Liver (tissue), 8 donors: ENCODE measurements at regions not wholly inside any gene's neighbourhood (a gene's known extent, or its start where the extent isn't known, plus 50 kb on each side); places are given as distances from the start of the nearest gene placed in this dataset.

Source experiments
- DNase-seq: peaks from one replicate; pipeline ENCODE4 v3.0.0-alpha.2; 2017; ENCODE audit warnings: low spot score
- H3K27ac ChIP-seq, 2 donors: one replicate each; pipeline ENCODE4 v1.7.0; 2013; ENCODE audit warnings: inconsistent platforms in 2 of 2, low read length in 2 of 2, control low read depth in 1 of 2, low read depth in 1 of 2, mild to moderate bottlenecking in 1 of 2
- H3K27me3 ChIP-seq, 4 donors: one replicate each; pipeline versions ENCODE4 v1.6.1 to v1.7.0; 2013; ENCODE audit warnings: low read length in 3 of 4, inconsistent platforms in 1 of 4, mild to moderate bottlenecking in 1 of 4, moderate library complexity in 1 of 4; ENCODE audit not compliant: control insufficient read depth in 4 of 4, insufficient read depth in 4 of 4
- H3K36me3 ChIP-seq, 4 donors: one replicate each; pipeline versions ENCODE4 v1.6.1 to v1.7.0; 2013; ENCODE audit warnings: low read length in 3 of 4, mild to moderate bottlenecking in 3 of 4, low read depth in 1 of 4, moderate library complexity in 1 of 4; ENCODE audit not compliant: control insufficient read depth in 4 of 4, insufficient read depth in 3 of 4
- H3K4me1 ChIP-seq, 4 donors: one replicate each; pipeline versions ENCODE4 v1.6.1 to v1.7.0; 2013; ENCODE audit warnings: low read length in 3 of 4, mild to moderate bottlenecking in 3 of 4, moderate library complexity in 1 of 4; ENCODE audit not compliant: control insufficient read depth in 4 of 4, insufficient read depth in 4 of 4
- H3K4me3 ChIP-seq, 3 donors: one replicate each; pipeline versions ENCODE4 v1.6.1 to v1.7.0; 2013; ENCODE audit warnings: low read length in 3 of 3, control low read depth in 1 of 3, low read depth in 1 of 3, mild to moderate bottlenecking in 1 of 3
- H3K9ac ChIP-seq, 2 donors: one replicate each; pipeline ENCODE4 v1.7.0; 2013; ENCODE audit warnings: low read length in 2 of 2, mild to moderate bottlenecking in 2 of 2, moderate library complexity in 2 of 2, control low read depth in 1 of 2, low read depth in 1 of 2
- H3K9me3 ChIP-seq, 4 donors: one replicate each; pipeline versions ENCODE4 v1.6.1 to v1.7.0; 2013; ENCODE audit warnings: low read length in 3 of 4; ENCODE audit not compliant: control insufficient read depth in 4 of 4
- EGR1 ChIP-seq, 2 donors: IDR thresholded peaks; 2 replicates each; pipeline ENCODE4 v1.6.1; 2016 to 2018; ENCODE audit warnings: antibody characterized with exemption in 2 of 2, low read depth in 2 of 2
- FOXA1 ChIP-seq: IDR thresholded peaks from 2 replicates; pipeline ENCODE4 v1.6.1; 2016; ENCODE audit warnings: antibody characterized with exemption
- FOXA2 ChIP-seq: IDR thresholded peaks from 2 replicates; pipeline ENCODE4 v1.6.1; 2016; ENCODE audit warnings: antibody characterized with exemption
- GABPA ChIP-seq, 2 donors: IDR thresholded peaks in 1 of 2; conservative IDR thresholded peaks in 1 of 2; 2 replicates each; pipeline ENCODE4 v1.6.1; 2016; ENCODE audit warnings: antibody characterized with exemption in 2 of 2, mild to moderate bottlenecking in 1 of 2, moderate library complexity in 1 of 2
- HNF4A ChIP-seq, 2 donors: conservative IDR thresholded peaks; 2 replicates each; pipeline ENCODE4 v1.6.1; 2016; ENCODE audit warnings: antibody characterized with exemption in 2 of 2, mild to moderate bottlenecking in 2 of 2
- HNF4G ChIP-seq: IDR thresholded peaks from 2 replicates; pipeline ENCODE4 v1.6.1; 2016; ENCODE audit warnings: antibody characterized with exemption
- JUND ChIP-seq, 2 donors: IDR thresholded peaks; 2 replicates each; pipeline ENCODE4 v1.6.1; 2016; ENCODE audit warnings: antibody characterized with exemption in 2 of 2
- NR2F2 ChIP-seq: IDR thresholded peaks from 2 replicates; pipeline ENCODE4 v1.6.1; 2016; ENCODE audit warnings: antibody characterized with exemption
- RAD21 ChIP-seq, 2 donors: IDR thresholded peaks; 2 replicates each; pipeline ENCODE4 v1.6.1; 2016; ENCODE audit warnings: antibody characterized with exemption in 2 of 2, mild to moderate bottlenecking in 2 of 2
- RXRA ChIP-seq, 2 donors: IDR thresholded peaks; 2 replicates each; pipeline ENCODE4 v1.6.1; 2017 to 2018; ENCODE audit warnings: antibody characterized with exemption in 2 of 2, mild to moderate bottlenecking in 1 of 2
- SP1 ChIP-seq: IDR thresholded peaks from 2 replicates; pipeline ENCODE4 v1.6.1; 2018; ENCODE audit warnings: antibody characterized with exemption, mild to moderate bottlenecking
- TAF1 ChIP-seq: conservative IDR thresholded peaks from 2 replicates; pipeline ENCODE4 v1.6.1; 2016; ENCODE audit warnings: antibody characterized with exemption, mild to moderate bottlenecking
- YY1 ChIP-seq: IDR thresholded peaks from 2 replicates; pipeline ENCODE4 v1.6.1; 2016; ENCODE audit warnings: antibody characterized with exemption, mild to moderate bottlenecking
- WGBS: extraction: QIAGEN DNeasy Blood & Tissue Kit; methylation state at CpG from one replicate; pipeline ENCODE4 v1.1.7; 2013; 5-methylcytosine and 5-hydroxymethylcytosine counted together
- TF ChIP-seq, protein P1 (sequence below): fragments of 150-350 bp; IDR thresholded peaks from 2 replicates; pipeline ENCODE4 v1.5.1; 2017; ENCODE audit warnings: improper control_type of control experiment, low read depth, low read length; ENCODE audit not compliant: missing input control
- TF ChIP-seq, protein P2 (sequence below): IDR thresholded peaks from 2 replicates; pipeline ENCODE4 v1.6.1; 2016; ENCODE audit warnings: antibody characterized with exemption
- TF ChIP-seq, protein P3 (sequence below): IDR thresholded peaks from 2 replicates; pipeline ENCODE4 v1.6.1; 2016; ENCODE audit warnings: antibody characterized with exemption, mild to moderate bottlenecking
- TF ChIP-seq, protein P4 (sequence below): IDR thresholded peaks from 2 replicates; pipeline ENCODE4 v1.6.1; 2016; ENCODE audit warnings: antibody characterized with exemption
- TF ChIP-seq, protein P5 (sequence below): IDR thresholded peaks from 2 replicates; pipeline ENCODE4 v1.6.1; 2016; ENCODE audit warnings: antibody characterized with exemption
- donor health status: healthy.
- donor health status: healthy.
- donor health status: healthy.
- donor health status: healthy.
- donor health status: healthy.

DNA sequence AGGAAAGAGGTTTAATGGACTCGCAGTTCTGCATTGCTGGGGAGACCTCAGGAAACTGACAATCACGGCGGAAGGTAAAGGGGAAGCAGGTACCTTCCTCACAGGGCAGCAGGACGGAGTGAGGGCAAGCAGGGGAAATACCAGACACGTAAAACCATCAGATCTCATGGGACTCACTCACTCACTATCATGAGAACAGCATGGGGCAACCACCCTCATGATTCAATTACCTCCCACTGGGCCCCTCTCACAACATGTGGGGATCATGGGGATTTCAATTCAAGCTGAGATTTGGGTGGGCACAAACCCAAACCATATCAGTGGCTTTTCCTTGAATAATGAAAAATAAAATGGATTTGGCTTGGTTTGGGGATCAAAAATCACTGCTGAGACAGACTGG lies 380.5 kb downstream of the VRK1 start:
- no peak for TF ChIP-seq JUND (IDR thresholded peaks at IDR 0.05)
- no peak for TF ChIP-seq GABPA (IDR thresholded peaks at IDR 0.05 in 1 of 2, conservative IDR thresholded peaks at IDR 0.05 in 1 of 2)
- TF ChIP-seq, protein P1, sequence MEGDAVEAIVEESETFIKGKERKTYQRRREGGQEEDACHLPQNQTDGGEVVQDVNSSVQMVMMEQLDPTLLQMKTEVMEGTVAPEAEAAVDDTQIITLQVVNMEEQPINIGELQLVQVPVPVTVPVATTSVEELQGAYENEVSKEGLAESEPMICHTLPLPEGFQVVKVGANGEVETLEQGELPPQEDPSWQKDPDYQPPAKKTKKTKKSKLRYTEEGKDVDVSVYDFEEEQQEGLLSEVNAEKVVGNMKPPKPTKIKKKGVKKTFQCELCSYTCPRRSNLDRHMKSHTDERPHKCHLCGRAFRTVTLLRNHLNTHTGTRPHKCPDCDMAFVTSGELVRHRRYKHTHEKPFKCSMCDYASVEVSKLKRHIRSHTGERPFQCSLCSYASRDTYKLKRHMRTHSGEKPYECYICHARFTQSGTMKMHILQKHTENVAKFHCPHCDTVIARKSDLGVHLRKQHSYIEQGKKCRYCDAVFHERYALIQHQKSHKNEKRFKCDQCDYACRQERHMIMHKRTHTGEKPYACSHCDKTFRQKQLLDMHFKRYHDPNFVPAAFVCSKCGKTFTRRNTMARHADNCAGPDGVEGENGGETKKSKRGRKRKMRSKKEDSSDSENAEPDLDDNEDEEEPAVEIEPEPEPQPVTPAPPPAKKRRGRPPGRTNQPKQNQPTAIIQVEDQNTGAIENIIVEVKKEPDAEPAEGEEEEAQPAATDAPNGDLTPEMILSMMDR: no peak
- no peak for TF ChIP-seq TAF1
- TF ChIP-seq, protein P2, sequence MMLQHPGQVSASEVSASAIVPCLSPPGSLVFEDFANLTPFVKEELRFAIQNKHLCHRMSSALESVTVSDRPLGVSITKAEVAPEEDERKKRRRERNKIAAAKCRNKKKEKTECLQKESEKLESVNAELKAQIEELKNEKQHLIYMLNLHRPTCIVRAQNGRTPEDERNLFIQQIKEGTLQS: no peak
- no peak for TF ChIP-seq YY1
- TF ChIP-seq, protein P3, sequence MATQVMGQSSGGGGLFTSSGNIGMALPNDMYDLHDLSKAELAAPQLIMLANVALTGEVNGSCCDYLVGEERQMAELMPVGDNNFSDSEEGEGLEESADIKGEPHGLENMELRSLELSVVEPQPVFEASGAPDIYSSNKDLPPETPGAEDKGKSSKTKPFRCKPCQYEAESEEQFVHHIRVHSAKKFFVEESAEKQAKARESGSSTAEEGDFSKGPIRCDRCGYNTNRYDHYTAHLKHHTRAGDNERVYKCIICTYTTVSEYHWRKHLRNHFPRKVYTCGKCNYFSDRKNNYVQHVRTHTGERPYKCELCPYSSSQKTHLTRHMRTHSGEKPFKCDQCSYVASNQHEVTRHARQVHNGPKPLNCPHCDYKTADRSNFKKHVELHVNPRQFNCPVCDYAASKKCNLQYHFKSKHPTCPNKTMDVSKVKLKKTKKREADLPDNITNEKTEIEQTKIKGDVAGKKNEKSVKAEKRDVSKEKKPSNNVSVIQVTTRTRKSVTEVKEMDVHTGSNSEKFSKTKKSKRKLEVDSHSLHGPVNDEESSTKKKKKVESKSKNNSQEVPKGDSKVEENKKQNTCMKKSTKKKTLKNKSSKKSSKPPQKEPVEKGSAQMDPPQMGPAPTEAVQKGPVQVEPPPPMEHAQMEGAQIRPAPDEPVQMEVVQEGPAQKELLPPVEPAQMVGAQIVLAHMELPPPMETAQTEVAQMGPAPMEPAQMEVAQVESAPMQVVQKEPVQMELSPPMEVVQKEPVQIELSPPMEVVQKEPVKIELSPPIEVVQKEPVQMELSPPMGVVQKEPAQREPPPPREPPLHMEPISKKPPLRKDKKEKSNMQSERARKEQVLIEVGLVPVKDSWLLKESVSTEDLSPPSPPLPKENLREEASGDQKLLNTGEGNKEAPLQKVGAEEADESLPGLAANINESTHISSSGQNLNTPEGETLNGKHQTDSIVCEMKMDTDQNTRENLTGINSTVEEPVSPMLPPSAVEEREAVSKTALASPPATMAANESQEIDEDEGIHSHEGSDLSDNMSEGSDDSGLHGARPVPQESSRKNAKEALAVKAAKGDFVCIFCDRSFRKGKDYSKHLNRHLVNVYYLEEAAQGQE: no peak
- TF ChIP-seq FOXA1: no peak
- no peak for TF ChIP-seq HNF4G
- TF ChIP-seq, protein P4, sequence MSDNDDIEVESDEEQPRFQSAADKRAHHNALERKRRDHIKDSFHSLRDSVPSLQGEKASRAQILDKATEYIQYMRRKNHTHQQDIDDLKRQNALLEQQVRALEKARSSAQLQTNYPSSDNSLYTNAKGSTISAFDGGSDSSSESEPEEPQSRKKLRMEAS: no peak
- no peak for TF ChIP-seq HNF4A (conservative IDR thresholded peaks at IDR 0.05)
- TF ChIP-seq FOXA2: no peak
- TF ChIP-seq, protein P5, sequence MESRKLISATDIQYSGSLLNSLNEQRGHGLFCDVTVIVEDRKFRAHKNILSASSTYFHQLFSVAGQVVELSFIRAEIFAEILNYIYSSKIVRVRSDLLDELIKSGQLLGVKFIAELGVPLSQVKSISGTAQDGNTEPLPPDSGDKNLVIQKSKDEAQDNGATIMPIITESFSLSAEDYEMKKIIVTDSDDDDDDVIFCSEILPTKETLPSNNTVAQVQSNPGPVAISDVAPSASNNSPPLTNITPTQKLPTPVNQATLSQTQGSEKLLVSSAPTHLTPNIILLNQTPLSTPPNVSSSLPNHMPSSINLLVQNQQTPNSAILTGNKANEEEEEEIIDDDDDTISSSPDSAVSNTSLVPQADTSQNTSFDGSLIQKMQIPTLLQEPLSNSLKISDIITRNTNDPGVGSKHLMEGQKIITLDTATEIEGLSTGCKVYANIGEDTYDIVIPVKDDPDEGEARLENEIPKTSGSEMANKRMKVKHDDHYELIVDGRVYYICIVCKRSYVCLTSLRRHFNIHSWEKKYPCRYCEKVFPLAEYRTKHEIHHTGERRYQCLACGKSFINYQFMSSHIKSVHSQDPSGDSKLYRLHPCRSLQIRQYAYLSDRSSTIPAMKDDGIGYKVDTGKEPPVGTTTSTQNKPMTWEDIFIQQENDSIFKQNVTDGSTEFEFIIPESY: no peak
- TF ChIP-seq SP1: no peak
- TF ChIP-seq RAD21 (IDR thresholded peaks at IDR 0.05): no peak
- TF ChIP-seq NR2F2: no peak
- no peak for TF ChIP-seq RXRA (IDR thresholded peaks at IDR 0.05)
- no peak for TF ChIP-seq EGR1 (IDR thresholded peaks at IDR 0.05; ENCODE audit: low read depth in 2 of 2)
- Histone ChIP-seq H3K4me1 (no peaks in the 10 kb centered on the region), H3K9me3 (no peaks in the 10 kb centered on the region), H3K27ac (no peak overlapping the region), H3K27me3 (no peaks in the 10 kb centered on the region), H3K36me3 (no peaks in the 10 kb centered on the region), H3K4me3 (no peak overlapping the region), H3K9ac (no peak overlapping the region)
- no peak for DNase-seq
- WGBS: 60% methylated on average over 5 of the region's 5 CpGs
